ENCODE measurements at regions not wholly inside any gene's neighbourhood (a gene's known extent, or its start where the extent isn't known, plus 50 kb on each side); places are given as distances from the start of the nearest gene placed in this dataset.

DNA sequence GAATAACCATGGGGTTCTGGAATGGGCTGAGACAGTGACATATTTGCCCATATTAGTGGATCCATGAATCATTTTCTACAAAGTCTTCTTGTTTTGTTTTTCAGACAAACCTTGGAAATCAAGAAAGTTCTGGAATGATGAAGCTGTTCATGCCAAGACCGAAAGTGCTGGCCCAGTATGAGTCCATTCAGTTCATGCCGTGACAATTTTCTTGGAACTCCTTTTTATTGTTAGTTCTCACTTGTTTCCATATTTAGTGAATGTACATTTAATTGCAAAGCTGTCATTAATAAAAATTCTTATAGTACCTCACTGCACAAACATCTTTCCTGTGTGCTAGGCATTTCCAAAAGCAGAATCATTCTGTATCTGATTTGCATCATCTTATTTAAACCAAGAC, 100.6 kb upstream of the KCNJ15 start:
- DNase-seq (ENCODE audit: low read depth): no peak

DNA sequence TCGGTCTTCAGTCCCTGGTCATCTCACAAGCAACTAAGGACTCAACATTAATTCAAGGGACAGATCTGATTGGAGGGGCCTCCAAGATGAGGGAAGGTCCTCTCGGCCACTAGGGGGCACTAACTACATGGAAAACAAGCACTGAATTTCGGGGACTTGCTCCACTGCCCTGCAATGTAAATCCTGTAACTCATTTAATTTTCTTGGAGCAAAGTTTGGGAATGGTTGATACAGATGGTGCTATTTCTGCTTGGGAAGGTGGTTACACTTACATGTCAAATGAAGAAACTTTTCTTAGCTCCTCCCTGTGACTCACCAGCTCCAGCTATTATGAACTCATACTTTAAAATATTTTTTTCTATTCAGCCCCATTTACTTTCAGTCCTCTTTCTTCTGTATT, 97.4 kb upstream of the KCNJ15 start:
- no peak for DNase-seq (ENCODE audit: low read depth)

GRCh38 chr21:38165466-38166172, 91.2 kb upstream of the KCNJ15 start:
- DNase-seq (ENCODE audit: low read depth): no peak

- no peak for DNase-seq (ENCODE audit: low read depth)
Observed at GRCh38 chr21:38166173-38166535, 90.6 kb upstream of the KCNJ15 start.

DNA sequence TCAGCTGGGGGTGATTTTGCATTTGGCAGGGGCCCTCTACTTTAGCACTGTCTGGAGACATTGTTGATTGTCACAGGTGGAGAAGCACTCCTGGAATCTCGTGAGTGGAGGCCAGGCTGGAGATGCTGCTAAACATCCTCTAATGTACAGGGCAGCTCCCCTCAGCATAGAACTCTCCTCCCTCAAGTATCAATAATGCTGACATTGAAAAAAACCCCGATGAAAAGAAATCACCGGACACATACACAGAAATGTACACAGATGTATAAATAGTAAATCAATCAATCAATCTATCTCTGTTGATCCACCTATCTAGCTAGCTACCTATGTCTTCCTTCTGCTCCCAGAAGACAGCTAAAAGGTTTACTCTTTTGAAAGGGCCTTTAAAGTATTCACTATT, 89.4 kb upstream of the KCNJ15 start:
- no peak for DNase-seq (ENCODE audit: low read depth)

DNA sequence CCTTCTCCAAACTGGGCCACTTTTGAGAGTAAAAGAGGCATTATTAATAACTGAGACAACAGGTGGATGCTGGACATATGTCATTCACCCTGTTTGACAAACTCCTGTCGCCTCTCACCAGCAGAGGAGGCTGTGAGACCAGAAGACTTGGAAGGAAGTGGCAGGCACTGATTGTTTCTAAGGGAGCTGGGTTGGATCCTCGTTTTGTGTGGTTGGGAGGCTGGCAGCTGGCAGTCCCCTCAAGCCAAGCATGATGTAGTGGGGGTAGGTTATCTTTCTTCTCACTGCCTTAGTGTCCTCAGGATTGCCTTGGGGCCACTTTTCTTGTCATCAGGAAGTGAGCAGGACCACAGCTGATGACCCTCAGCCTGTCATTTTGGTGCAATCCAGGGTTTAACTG, 86.5 kb upstream of the KCNJ15 start:
- no peak for DNase-seq (ENCODE audit: low read depth)

DNA sequence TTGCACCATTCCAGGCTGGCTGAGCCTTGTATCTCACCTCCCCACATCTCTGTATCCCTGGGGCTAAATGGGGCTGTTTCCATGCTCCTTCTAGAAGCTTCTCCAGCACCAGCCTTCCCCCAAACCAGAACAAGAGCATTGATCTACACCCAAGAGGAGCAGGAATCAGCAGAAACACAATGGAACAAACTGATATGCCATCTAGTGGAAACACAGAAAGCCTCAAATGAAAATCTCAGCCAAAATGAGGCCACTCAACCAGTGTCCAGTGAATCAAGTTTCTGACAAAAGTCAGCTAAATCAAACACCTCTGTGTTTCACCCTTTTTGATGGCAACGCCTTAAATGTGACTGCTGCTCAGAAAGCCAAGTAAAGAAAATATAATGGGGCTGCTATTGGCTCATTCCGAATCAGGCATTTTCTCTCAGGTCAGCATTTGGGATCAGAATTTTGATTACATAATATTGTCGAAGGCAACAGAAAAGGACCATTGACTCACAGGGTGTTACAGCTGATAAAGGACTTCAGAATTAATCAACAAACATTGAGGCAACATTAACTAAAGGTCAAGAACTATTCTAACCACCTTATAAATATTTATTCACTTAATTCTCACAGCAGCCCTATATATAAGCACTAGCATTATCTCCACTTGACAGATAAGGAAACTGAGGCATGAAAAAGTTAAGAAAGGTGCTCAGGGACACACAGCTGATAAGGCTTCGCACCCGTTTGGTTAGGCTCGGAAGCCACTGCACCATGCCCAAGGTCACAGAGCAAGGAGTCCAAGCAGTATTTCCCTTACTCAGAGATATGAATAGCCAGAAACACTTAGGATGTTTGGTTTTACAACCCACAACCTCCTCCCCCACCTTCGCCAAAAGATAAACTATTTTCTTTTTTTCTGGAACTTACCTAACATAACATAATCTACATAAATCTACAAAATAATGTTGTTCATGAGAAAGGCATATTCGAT, 85.8 kb upstream of the KCNJ15 start:
- DNase-seq (ENCODE audit: low read depth): no peak

- no peak for DNase-seq (ENCODE audit: low read depth)
Observed at GRCh38 chr21:38171723-38172344, 85.0 kb upstream of the KCNJ15 start.

- no peak for DNase-seq (ENCODE audit: low read depth)
Observed at GRCh38 chr21:38173276-38174035, 83.3 kb upstream of the KCNJ15 start.

- no peak for DNase-seq (ENCODE audit: low read depth)
Observed at GRCh38 chr21:38175306-38175705, 81.5 kb upstream of the KCNJ15 start.

GRCh38 chr21:38177919-38178652, 78.7 kb upstream of the KCNJ15 start:
- DNase-seq (ENCODE audit: low read depth): no peak

DNA sequence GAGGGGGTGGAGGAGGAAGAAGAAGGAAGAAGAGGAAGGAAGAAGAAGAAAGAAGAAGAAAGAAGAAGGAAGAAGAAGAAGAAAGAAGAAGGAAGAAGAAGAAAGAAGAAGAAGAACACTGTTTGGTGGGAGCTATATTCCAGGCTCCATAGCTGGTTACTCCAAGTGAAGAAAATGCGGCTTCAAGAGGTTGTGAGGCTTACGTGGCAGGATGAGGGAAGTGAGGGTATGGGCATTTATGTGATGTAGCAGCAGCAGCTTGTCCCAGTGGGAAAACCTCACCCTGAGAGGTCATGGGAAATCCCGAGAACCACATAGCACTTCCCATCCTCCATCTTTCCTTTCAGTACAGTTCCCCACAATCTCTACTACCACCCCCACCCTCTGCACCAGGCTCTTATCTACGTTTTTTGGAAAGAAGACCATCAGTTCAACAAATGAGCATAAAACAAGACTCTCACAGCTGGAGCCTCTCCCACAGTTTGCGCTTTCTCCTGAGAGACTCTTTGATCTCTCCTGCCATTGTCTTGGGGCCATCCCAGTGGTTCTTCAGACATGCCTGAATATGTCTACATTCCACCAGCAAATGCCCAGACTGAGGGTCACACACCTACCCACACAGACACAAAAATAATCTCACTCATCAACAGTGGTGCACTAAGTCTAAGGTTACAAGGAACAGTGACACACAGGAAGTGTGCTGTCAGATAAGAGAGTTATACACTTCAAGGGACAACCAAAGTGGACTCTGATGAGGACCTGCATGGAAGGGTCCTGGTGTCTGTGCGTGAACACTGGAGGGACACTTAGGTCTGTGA, 77.9 kb upstream of the KCNJ15 start:
- no peak for DNase-seq (ENCODE audit: low read depth)

DNA sequence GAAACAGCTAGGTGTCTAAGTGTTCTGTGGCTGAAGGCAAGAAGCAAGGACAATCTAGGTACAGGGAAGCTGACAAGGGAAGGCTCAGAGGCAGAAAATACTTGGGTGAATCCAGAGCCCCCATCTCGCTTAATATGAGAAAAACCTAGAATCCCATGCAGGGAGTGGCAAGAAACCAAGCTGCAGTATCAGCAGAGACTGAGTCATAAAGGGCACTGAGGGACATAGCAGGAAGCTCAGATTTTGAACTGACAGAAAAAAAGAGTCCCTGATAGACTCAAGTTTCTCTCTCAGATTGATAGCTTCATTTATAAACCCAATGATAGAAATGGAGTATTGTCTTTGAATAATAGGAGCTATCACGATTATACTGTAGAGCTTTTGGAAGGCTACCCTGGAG, 77.3 kb upstream of the KCNJ15 start:
- DNase-seq (ENCODE audit: low read depth): no peak

- no peak for DNase-seq (ENCODE audit: low read depth)
Observed at GRCh38 chr21:38181096-38181495, 75.7 kb upstream of the KCNJ15 start.

DNA sequence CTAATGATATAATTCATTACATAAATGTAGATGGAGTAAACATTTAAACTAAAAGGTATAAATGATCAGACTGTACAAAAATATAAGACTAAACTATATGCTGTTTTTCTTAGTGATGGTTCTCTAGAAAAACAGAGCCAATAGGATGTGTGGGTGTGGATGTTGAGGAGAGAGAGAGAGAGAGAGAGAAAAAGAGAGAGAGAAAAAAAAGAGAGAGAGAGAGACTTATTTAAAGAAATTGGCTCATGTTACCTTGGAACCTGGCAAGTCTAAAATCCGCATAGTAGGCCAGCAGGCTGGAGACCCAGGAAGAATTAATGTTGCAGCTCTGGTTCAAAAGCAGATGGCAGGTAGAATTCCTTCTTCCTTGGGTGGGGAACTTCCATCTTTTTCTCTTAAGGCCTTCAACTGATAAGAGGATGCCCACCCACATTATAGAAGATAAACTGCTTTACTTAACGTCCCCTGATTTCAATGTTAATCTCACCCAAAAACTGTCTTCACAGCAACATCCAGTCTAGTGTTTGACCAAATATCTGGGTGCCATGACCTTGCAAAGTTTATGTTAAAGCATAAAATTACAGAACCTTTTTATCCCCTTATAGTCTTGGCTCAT, 74.3 kb upstream of the KCNJ15 start:
- DNase-seq (ENCODE audit: low read depth): no peak

GRCh38 chr21:38183961-38184360, 72.8 kb upstream of the KCNJ15 start:
- DNase-seq (ENCODE audit: low read depth): no peak

- DNase-seq (ENCODE audit: low read depth): no peak
Observed at GRCh38 chr21:38186661-38187270, 70.0 kb upstream of the KCNJ15 start.

DNA sequence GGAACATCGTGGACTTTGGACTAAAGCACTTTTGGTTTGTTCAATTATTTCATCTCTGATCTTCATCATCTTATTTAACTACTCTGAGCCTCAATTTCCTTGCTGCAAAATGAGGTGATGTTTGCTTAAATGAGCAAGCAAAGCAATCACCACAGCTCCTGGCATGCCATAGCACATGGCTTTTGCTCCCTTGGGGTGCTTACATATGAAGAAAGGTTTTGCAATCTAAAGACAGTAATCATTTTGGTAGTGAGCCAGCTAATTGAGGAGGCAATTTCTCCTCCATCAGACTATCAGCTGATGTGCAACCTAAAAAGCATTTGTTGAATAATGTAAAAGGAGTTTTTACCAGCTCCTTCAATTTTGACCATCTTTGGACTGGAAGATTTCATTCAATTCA, 68.8 kb upstream of the KCNJ15 start:
- DNase-seq (ENCODE audit: low read depth): no peak

GRCh38 chr21:38196036-38196435, 60.8 kb upstream of the KCNJ15 start:
- no peak for DNase-seq (ENCODE audit: low read depth)

DNA sequence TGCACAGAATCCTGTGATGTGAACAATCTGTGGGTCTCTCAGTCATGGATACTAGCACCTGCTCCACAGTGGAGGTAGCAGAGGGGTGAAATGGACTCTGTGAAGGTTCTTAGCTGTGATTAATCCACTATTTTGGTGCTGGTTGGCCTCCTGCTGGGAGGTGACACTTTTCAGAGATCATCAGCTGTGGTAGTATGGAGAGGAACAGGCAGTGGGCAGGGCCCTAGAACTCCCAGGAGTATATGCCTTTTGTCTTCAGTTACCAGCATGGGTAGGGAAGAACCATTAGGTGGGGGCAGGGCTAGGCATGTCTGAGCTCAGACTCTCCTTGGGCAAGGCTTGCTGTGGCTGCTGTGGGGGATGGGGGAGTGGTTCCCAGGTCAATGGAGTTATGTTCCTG, 54.0 kb upstream of the KCNJ15 start:
- no peak for DNase-seq (ENCODE audit: low read depth)
